Hindlimb muscle (tissue), 1 donor: ENCODE measurements at regions not wholly inside any gene's neighbourhood (a gene's known extent, or its start where the extent isn't known, plus 50 kb on each side); places are given as distances from the start of the nearest gene placed in this dataset.

Experiments
- DNase-seq: peaks from one replicate; pipeline ENCODE4 v3.0.0-alpha.2; 2013

DNA sequence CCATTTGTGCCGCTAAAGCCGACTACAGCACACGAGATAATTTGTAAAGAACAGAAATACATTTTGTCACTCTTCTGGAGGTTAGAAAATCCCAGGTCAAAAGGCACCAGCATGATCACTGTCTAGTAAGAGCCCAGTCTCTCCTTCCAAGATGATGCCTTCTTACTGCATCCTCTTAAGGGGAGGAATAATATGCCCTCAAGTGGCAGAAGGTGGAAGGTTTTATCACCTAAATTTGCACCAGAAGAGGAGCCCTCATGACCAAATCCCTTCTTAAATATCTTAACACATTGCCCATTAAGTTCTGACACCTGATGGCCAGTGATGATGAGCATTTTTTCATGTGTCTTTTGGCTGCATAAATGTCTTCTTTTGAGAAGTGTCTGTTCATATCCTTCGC lies 326.7 kb upstream of the RGS18 start:
- no peak for DNase-seq

DNA sequence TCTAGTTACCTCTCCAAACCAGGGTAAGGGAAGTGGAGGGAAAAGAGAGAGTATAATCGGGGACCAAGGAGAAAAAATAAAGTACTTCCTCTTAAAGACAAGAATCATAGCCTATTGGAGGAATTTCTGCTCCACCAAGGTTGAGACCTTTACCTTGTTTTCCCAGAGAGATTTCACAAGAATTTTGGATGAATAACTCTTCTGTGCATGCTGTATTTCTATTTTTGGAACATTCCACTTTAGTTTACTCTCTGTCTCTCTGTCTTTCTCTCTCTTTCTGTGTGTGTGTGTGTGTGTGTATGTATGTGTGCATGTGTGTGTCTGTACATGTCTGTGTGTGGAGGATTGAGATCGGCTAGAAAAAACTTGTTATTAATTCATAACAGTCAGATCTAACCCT lies 318.4 kb upstream of the RGS18 start:
- no peak for DNase-seq

DNA sequence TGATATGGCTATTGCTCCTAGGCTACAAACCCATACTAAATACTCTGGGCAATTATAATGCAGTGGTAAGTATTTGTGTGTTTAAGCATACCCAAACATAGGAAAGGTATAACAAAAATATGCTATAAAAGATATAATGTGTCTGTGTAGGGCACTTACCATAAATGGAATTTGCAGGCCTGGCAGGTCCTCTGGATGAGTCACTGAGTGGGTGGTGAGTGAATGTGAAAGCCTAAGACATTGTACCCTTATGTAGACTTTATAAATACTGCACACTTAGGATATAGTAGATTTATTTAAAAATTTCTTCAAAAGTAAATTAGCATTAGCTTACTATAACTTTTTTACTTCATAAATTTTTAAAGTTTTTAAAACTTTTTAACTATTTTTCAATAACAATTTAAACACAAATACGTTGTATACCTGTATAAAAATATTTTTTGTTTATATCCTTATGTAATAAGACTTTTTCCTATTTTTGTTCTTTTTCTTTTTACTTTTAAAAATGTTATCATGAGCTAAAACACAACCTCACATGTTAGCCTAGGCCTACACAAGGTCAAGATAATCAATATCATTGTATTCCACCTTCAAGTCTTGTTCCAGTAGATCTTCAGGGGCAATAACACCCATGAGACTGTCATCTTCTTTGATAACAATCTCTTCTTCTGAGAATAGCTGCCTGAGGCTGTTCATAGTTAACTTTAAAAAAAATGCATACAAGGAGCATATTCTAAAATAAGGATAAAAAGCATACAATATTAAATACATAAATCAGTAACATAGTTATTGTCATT lies 306.3 kb upstream of the RGS18 start:
- no peak for DNase-seq

DNA sequence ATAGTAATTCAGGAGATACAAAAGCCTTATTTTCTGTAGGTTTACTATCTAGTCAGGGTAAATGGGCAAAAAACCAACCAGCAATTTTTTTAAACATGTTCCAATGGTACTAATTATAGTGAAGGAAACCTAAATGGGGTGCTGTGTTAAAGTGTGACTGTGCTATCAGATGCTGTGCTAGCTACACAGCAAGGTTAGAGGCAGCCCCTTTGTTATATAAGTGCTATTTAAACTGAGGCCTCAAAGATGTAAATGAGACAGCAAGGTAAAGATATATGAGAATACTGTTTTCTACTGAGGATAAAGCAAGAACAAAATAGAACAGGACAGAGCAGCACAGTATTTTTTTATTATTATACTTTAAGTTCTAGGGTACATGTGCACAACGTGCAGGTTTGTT lies 305.4 kb upstream of the RGS18 start:
- DNase-seq = no peak

DNA sequence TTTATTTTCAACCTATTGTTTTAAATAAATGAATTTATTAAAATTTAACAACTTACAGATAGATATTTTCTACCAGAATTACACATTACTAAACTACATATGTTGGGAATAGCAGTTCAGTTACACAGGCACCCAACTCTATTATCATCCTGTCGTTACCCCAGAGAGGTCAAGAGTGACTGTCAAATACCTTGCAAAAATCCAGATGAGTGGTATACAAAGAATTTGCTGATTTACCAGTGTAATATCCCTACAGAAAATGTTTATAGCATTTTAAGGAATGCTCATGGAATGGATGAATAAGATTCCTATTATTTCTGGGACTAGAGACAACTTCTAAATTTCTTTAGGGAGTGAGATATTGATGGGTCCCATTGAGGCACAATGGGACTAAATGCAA lies 300.7 kb upstream of the RGS18 start:
- no peak for DNase-seq

DNA sequence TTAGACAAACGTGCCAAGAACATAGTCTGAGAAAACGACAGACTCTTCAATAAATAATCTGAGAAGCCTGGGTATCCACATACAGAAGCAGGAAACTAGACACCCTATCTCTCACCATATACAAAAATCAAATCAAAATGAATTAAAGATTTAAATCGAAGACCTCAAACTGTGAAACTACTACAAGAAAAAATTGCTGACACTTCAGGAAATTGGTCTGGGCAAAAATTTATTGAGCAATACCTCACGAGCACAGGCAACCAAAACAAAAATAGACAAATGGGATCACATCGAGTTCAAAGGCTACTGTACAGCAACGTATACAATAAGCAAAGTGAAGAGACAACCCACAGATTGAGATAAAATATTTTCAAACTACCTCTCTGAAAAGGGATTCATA lies 292.8 kb upstream of the RGS18 start:
- DNase-seq = no peak

DNA sequence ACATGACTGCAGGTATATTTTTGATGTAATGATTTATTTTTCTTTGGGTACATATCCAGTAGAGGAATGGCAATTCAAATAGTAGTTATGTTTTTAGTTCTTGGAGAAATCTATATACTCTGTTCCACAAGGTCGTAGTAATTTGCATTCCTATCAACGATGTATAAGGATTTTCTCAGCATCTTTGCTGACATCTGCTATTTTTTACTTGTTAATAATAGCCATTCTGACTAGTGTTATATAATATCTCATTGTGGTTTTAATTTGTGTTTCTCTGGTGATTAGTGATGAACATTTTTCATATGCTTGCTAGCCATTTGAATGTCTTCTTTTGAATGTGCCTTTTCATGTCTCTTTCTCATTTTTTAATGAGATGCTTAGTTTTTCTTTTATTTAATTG lies 292.1 kb upstream of the RGS18 start:
- no peak for DNase-seq

DNA sequence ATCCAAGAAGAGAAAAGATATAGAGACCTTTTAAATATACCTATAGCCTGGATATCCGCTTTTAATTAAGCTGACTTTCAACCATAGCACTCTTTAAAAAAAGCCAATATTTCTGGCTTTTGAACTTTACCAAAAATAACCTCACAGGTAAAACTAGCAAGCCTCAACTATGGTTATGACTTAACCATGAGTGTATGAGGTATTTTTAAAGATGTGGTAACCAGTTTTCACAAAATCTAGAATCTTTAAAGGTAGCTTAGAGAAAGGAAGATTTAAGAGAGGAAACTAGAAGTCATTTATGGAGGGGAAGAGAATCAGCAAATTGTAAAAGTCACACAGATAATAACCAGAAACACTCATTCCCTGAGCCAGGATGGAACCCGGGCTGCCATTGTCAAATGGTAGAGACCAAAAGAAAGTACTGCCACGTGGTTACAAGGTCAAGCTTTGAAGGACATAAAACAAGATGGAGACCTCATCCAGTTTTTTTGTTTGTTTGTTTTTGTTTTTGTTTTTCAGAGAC lies 288.4 kb upstream of the RGS18 start:
- no peak for DNase-seq

DNA sequence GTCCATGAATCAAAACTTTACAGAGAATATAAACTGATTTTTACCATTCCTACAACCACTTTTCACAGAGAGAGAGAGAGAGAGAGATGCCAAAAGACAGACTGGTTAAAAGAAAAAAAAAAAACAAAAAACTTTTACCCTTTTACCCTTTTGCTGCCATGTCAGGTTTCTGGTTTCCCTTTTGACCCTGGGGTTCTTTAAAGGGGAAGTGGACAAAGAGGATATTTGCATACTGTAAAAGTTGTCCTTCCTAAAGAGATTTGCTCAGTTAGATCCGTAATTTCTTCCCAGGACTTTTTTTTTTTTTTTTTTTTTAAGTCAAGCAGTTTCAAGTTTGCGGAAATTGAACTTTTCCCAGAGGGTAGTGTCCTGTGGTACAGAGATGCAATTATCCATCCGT lies 287.8 kb upstream of the RGS18 start:
- DNase-seq = no peak

DNA sequence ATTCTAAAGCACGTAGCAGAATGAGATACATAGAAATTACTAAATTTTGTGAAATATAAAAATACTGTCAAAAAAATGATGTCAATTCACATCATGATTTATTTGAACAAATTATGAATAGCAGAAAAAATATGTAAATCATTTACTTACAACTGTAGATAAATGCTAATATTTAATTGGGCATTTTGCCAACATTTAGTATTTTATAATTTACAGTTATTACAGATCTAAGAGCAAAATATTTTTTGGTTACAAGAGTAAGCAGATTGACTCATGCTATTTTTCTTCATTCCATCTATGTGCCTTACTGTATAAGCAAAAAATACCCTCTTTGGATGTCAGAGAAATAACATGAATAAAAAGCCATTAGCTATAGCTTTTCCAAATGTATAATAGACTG lies 282.3 kb upstream of the RGS18 start:
- no peak for DNase-seq

DNA sequence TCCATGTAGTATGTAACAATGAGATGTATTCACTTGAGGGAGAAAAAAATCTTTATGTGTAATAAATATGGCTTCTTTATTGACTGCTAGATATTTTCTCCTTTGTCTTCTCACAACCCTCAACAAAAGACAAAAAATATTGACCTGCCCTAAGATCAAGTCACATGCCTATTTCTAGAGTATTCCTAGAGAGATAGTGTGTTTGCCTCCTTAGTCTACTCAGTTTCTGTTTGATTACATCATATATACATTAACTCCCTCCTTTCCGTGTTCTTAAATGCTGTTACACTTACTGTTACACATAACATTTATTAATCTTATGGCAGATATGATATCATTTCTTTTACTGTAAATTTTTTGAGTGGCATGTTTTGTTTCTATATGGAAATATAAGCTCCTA lies 281.6 kb upstream of the RGS18 start:
- no peak for DNase-seq

DNA sequence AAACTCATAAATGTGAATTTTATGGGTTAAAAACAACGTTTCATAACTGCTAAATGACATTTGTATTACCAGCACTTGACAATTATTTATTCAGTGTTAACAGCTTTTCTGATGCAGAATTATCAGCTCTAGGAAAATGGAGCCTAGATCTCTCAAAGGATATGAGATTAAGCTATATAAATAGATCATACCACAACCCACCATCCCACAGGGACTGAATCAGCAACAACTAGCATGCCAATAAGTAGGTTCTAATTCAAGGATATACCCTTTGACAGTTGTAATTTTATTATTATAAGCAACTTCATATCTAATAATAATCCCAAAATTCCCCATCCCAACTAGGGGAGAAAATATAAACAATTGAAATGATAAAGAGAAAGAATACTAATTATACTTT lies 275.4 kb upstream of the RGS18 start:
- no peak for DNase-seq

DNA sequence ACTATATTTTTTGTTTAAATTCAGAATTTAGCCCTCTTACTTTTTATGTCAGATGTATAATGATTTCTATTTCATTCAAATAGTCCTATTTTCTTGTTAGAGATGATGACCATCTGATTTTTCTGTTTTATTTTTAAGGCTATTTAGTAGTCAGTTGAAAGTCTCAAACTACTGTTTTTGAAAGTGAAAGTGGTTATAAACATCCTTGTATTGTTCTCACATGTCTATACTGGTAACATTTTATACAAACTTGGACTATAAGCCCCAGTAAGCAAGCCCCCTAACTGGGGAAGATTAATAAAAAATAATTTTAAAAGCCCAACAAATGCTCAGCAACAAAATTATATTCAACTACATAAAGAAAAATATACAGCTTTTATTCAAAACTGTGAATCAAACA lies 271.3 kb upstream of the RGS18 start:
- DNase-seq = no peak

DNA sequence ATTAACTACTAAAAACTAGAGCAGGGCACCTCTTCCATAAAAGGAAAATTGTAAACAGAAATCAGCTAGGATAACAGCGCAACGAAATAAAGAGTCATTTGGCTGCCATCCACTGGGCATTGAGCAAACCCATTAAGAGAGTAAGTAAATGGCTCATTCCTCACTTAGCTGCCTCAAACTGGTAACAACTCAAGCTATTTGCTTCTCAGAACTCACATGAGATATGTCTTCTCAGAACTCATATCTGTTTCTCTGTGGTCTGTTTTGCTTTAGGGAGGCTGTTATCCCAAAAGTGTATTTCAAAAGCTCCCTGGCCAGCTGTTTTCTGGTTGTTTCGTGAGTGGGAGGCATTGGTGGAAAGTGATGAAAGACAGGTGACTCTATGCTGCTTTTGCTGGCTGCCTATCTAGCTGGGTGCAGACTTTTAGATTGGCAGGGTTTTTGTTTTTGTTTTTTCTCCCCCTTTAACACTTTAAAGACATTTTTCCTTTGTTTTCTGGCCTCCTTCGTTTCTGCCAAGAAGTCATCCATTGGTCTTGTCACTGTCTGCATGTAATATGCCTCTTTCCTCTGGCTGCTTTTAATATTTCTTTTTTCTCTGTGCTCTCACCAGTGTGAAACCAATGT lies 269.2 kb upstream of the RGS18 start:
- no peak for DNase-seq

DNA sequence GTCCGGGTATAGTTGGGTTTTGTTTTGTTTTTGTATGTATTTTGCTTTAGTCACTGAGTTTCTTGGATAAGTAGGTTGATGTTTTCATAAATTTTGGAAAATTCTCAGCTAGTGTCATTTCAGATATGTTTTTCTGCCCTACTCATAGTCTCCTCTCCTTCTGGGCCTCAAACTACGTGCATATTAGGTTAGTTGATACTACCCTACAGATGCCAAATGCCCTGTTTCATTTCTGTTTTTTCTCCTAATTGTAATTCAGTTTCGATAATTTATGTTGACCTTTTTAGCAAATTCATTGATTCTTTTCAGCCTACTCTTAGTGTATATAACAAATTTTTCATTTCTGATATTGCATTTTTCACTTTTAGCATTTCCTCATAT lies 268.6 kb upstream of the RGS18 start:
- DNase-seq = no peak

DNA sequence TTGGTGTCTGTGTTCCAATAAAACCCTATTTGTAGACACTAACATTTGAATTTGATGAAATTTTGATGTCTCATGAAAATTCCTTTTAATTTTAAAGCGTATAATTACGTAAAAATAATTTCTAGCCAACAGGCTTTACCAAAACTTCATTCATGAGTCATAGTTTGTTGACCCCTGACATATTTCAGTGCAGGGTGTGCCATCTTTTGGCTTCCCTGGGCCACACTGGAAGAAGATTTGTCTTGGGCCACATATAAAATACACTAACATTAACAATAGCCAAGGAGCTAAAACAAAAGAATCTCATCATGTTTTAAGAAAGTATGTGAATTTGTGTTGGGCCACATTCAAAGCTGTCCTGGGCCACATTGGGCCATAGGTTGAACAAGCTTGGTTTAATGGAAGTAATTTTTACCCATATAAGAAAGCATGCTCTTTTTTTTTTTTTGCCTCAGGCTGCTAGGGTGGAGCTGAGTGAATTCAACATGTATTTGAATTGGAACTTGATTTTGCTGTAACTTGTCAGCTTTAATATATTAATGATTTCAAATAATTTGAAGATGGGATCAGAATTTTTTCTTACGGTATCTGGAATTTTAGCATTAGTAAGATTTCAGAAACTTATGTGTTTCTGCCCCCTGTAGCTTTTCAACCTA lies 267.7 kb upstream of the RGS18 start:
- no peak for DNase-seq

DNA sequence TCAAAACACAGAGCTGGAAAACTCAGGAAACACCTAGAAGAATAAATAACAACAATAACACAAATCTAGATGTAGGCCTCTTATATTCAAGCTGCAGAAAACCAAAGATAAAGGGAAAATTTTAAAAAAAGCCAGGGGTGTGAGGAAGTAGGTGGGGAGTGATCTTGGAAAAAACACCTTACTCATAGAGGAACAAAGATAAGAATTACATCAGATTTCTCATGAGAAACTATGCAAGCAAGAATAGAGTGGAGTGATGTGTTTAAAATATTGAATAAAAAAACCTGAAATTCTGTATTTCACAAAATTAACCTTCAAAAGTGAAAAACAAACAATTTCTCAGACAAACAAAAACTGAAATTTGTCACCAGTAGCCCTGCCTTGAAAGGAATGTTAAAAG lies 265.5 kb upstream of the RGS18 start:
- no peak for DNase-seq

DNA sequence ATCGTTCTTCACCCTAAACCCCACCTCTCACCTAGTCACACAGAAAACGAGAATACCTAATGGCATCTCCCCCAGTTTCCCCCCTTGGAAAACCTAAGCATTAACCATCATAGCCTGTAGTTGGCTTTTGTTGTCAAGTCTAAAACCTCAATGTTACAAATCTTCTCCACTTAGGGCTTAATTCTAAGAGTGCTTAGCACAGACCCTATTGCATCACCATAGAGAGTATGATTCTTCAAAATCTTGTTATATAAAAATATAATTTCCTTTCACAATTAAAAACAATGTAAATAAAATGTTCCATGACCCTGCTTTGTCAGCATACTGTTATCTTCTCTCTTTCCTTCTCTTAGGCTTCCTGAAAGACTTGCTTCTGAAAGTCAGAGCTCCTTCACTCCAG lies 263.2 kb upstream of the RGS18 start:
- no peak for DNase-seq

DNA sequence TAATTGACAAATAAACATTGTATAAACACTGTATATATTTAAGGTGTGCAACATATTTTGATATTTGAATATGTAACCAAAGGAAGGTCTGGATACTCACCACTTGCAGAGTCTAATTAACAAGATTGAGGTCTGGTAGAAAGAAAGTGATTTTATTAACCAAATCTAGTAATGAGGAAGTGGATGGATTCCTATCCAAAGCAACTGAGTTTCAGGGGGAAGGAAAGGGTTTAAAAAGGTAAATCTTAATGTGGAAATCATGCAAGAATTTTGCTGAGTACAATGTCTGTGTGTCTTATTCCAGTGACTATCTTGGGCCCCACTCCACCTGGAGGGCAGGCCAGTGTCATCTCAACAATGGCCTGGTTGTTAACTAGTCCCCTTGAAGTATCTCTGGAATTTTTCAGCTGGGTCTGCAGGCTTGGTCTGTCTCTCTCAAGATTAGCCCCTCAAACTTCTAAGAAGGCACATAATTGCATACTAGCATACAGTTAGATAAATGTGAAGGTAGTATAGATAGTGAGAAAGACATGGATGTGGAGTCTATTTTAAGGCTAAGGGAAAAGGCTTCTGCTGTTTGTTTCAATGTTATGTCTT lies 262.7 kb upstream of the RGS18 start:
- no peak for DNase-seq

DNA sequence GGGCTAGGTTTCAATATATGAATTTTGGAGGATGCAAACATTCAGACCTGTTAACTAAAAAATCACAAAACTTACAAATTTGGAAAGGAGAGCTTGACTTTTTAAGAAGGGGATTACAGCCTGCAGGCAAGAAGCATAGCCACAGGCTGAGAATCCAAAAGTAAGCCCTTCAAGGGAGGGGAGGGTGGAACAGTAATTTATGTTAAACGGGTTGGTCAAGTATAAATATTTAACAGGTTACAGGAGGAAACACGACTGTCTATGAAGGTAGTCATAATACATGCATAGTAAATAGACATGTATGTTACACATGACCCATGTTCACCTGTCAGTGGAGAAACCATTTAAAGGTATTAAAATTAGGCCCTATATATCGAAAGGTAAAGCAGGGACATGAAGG lies 261.1 kb upstream of the RGS18 start:
- no peak for DNase-seq

DNA sequence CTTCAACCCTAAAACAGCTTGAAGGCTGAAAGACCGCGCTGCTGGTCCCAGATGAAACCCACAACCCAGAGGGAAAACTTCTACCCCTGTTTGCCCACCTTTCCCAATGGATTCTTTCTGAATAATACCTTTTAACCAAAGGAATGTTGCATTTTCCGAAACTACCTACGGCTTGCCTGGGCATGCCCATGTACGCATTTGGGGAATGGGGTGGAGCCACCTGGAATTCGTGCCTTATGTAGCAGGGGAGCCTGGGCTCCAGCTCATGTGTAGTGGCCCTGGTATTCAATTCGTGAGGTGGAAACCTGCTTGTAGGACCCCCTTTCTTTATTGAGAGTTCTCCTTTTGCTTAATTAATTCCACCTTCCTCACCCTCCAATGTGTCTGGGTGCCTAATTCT lies 256.6 kb upstream of the RGS18 start:
- DNase-seq = no peak

DNA sequence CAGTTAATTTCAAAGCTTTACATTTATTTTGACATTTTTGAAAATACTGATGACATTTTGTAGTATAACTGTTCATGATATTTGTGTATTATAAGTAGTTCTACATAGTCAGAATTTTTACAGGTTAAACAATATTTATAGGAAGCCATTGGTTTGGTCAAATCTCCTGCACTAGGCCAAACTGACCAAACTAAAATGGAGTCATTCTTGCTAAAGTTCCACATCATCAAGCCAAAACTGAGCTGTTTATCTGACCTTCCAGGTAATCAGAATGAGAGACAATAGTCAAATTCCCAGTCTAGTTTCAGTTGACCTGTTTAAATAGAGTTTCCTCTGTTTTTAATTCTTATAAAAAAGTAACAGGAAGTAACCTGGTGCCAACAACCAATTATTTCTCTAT lies 253.3 kb upstream of the RGS18 start:
- no peak for DNase-seq

DNA sequence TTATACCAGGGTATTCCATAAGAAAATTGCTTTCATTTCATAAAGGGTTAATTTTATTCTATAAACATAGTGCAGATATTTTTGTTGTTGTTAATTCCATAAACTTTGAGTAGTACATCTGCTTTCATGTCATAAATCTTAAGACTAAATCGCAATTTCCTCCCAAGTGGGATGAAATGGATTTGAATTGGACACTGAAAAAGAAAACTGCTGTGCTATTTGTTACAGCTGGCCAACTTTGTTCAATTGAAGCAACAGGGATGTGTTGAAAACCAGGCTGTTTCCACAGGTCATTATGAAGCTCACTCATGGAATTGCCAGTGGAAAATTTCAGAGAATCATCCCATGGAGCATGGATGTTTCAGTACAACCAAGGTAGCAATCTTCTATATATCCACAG lies 252.5 kb upstream of the RGS18 start:
- peak; percentile 48 for DNase-seq

DNA sequence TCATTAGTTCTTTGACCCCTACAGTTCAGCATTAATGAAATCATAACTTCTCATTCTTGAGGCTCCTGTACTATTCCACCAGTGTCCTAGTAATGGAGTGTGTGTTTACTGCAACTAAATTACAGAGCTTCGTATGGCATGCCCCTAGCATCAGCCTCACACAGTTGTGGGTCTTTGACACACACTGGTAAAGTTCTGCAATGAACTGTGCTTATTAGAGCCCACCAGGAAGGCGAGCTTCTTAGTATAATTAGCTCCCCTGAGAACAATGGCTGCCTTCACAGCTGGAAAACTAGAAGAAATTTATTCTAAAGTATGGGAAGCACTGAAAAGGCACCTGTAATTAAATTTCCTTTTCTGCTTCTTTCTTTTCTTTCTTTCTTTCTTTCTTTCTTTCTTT lies 251.1 kb upstream of the RGS18 start:
- DNase-seq = no peak
